HEK293 (cell line): ENCODE measurements at regions not wholly inside any gene's neighbourhood (a gene's known extent, or its start where the extent isn't known, plus 50 kb on each side); places are given as distances from the start of the nearest gene placed in this dataset.

Experiments
- CTCF ChIA-PET: fragments of 350-600 bp; formaldehyde crosslinking; extraction: SDS; loops from one replicate; lab custom pipeline; 2021; ENCODE audit warnings: antibody characterized with exemption; lab: Yijun Ruan, JAX
- POLR2A ChIA-PET: fragments of 300-600 bp; formaldehyde crosslinking; extraction: SDS; loops from one replicate; lab custom pipeline; 2020; ENCODE audit warnings: antibody characterized with exemption, inconsistent platforms; lab: Yijun Ruan, JAX
- H3K27ac ChIP-seq: fragments of 200-500 bp; sonication (Bioruptor generic); 2 replicates; pipeline ENCODE4 v1.5.1; 2014; ENCODE audit warnings: low read depth, low read length, control low read depth, inconsistent platforms; ENCODE audit errors: extremely low read depth
- H3K36me3 ChIP-seq, 2 experiments: fragments of 200-500 bp in 1 of 2; sonication (Bioruptor generic) in 1 of 2; 1 replicate in 1 of 2; 2 replicates in 1 of 2; pipeline ENCODE4 v1.5.1; 2014 to 2017; ENCODE audit warnings: inconsistent platforms in 2 of 2, low read length in 2 of 2; ENCODE audit not compliant: control insufficient read depth in 2 of 2, insufficient read depth in 1 of 2
- H3K4me1 ChIP-seq: fragments of 200-500 bp; sonication (Bioruptor generic); 2 replicates; pipeline ENCODE4 v1.5.1; 2014; ENCODE audit warnings: mild to moderate bottlenecking, low read length, inconsistent platforms; ENCODE audit not compliant: control insufficient read depth, insufficient read depth
- H3K4me3 ChIP-seq: 2 replicates; pipeline ENCODE4 v1.5.1; 2011; ENCODE audit warnings: low read depth, mild to moderate bottlenecking, control low read depth, low read length, moderate library complexity
- H3K9me3 ChIP-seq: fragments of 200-500 bp; sonication (Bioruptor generic); 2 replicates; pipeline ENCODE4 v1.5.1; 2014; ENCODE audit warnings: low read depth, low read length, inconsistent platforms; ENCODE audit not compliant: control insufficient read depth, insufficient read depth
- EGR2 ChIP-seq: fragments of 450-650 bp; formaldehyde crosslinking; IDR thresholded peaks from 2 replicates; pipeline ENCODE4 v1.5.1; 2016; ENCODE audit warnings: low read depth, missing biosample characterization, missing genetic modification characterization
- ELK4 ChIP-seq: IDR thresholded peaks from 2 replicates; pipeline ENCODE4 v1.6.1; 2011; ENCODE audit warnings: mild to moderate bottlenecking, low read depth, low read length, borderline replicate concordance
- HOXD13 ChIP-seq: sonication (generic); formaldehyde crosslinking; IDR thresholded peaks from 2 replicates; pipeline ENCODE4 v1.8.0; 2022; ENCODE audit warnings: missing genetic modification reagents, borderline replicate concordance
- RBAK ChIP-seq: fragments of 450-650 bp; formaldehyde crosslinking; IDR thresholded peaks from 2 replicates; pipeline ENCODE4 v1.5.1; 2016; ENCODE audit warnings: missing biosample characterization, missing genetic modification characterization
- REPIN1 ChIP-seq: fragments of 450-650 bp; formaldehyde crosslinking; IDR thresholded peaks from 2 replicates; pipeline ENCODE4 v1.5.1; 2017; ENCODE audit warnings: missing biosample characterization, missing genetic modification characterization, low read depth
- SCRT1 ChIP-seq: fragments of 450-650 bp; formaldehyde crosslinking; IDR thresholded peaks from 2 replicates; pipeline ENCODE4 v1.5.1; 2016; ENCODE audit warnings: missing biosample characterization, missing genetic modification characterization, borderline replicate concordance
- ZBTB20 ChIP-seq: fragments of 450-650 bp; formaldehyde crosslinking; IDR thresholded peaks from 2 replicates; pipeline ENCODE4 v1.5.1; 2016; ENCODE audit warnings: missing biosample characterization, missing genetic modification characterization
- ZBTB21 ChIP-seq: fragments of 450-650 bp; formaldehyde crosslinking; IDR thresholded peaks from 2 replicates; pipeline ENCODE4 v1.5.1; 2017; ENCODE audit warnings: missing biosample characterization, missing genetic modification characterization
- ZFHX2 ChIP-seq: fragments of 450-650 bp; formaldehyde crosslinking; conservative IDR thresholded peaks from 2 replicates; pipeline ENCODE4 v1.5.1; 2016; ENCODE audit warnings: missing biosample characterization, missing genetic modification characterization
- ZNF112 ChIP-seq: fragments of 450-650 bp; formaldehyde crosslinking; IDR thresholded peaks from 2 replicates; pipeline ENCODE4 v1.5.0; 2017; ENCODE audit warnings: missing biosample characterization, missing genetic modification characterization
- ZNF132 ChIP-seq: fragments of 450-650 bp; formaldehyde crosslinking; IDR thresholded peaks from 2 replicates; pipeline ENCODE4 v1.5.1; 2017; ENCODE audit warnings: missing biosample characterization, missing genetic modification characterization, borderline replicate concordance
- ZNF19 ChIP-seq: fragments of 450-650 bp; formaldehyde crosslinking; IDR thresholded peaks from 2 replicates; pipeline ENCODE4; 2016; ENCODE audit warnings: missing biosample characterization, missing genetic modification characterization, low read depth
- ZNF223 ChIP-seq: fragments of 450-650 bp; formaldehyde crosslinking; IDR thresholded peaks from 2 replicates; pipeline ENCODE4 v1.5.1; 2016; ENCODE audit warnings: missing biosample characterization, missing genetic modification characterization
- ZNF24 ChIP-seq: fragments of 450-650 bp; formaldehyde crosslinking; IDR thresholded peaks from 2 replicates; pipeline ENCODE4 v1.5.1; 2016; ENCODE audit warnings: missing biosample characterization, missing genetic modification characterization
- ZNF292 ChIP-seq: fragments of 450-650 bp; formaldehyde crosslinking; IDR thresholded peaks from 2 replicates; pipeline ENCODE4 v1.5.1; 2016; ENCODE audit warnings: low read depth, missing biosample characterization, missing genetic modification characterization, borderline replicate concordance
- ZNF366 ChIP-seq: fragments of 450-650 bp; formaldehyde crosslinking; conservative IDR thresholded peaks from 2 replicates; pipeline ENCODE4 v1.5.1; 2016; ENCODE audit warnings: missing biosample characterization, missing genetic modification characterization
- ZNF394 ChIP-seq: fragments of 450-650 bp; formaldehyde crosslinking; IDR thresholded peaks from 2 replicates; pipeline ENCODE4 v1.5.1; 2016; ENCODE audit warnings: missing biosample characterization, missing genetic modification characterization, mild to moderate bottlenecking, moderate library complexity, borderline replicate concordance
- ZNF423 ChIP-seq: fragments of 450-650 bp; formaldehyde crosslinking; IDR thresholded peaks from 2 replicates; pipeline ENCODE4 v1.5.1; 2016; ENCODE audit warnings: missing biosample characterization, missing genetic modification characterization
- ZNF501 ChIP-seq: fragments of 450-650 bp; formaldehyde crosslinking; IDR thresholded peaks from 2 replicates; pipeline ENCODE4 v1.5.1; 2016; ENCODE audit warnings: missing biosample characterization, missing genetic modification characterization
- ZNF544 ChIP-seq: fragments of 450-650 bp; formaldehyde crosslinking; IDR thresholded peaks from 2 replicates; pipeline ENCODE4 v1.5.0; 2017; ENCODE audit warnings: missing biosample characterization, missing genetic modification characterization
- ZNF558 ChIP-seq: fragments of 450-650 bp; formaldehyde crosslinking; IDR thresholded peaks from 2 replicates; pipeline ENCODE4 v1.5.1; 2016; ENCODE audit warnings: missing biosample characterization, missing genetic modification characterization
- ZNF580 ChIP-seq: fragments of 450-650 bp; formaldehyde crosslinking; IDR thresholded peaks from 2 replicates; pipeline ENCODE4 v1.5.1; 2016; ENCODE audit warnings: missing biosample characterization, missing genetic modification characterization
- ZNF785 ChIP-seq: fragments of 450-650 bp; formaldehyde crosslinking; IDR thresholded peaks from 2 replicates; pipeline ENCODE4 v1.5.1; 2016; ENCODE audit warnings: missing biosample characterization, missing genetic modification characterization
- ZNF791 ChIP-seq: fragments of 450-650 bp; formaldehyde crosslinking; IDR thresholded peaks from 2 replicates; pipeline ENCODE4 v1.5.1; 2016; ENCODE audit warnings: missing biosample characterization, missing genetic modification characterization
- TF ChIP-seq, protein P1 (sequence below): fragments of 450-650 bp; formaldehyde crosslinking; optimal IDR thresholded peaks from 2 replicates; pipeline ENCODE3; 2016; ENCODE audit warnings: missing biosample characterization, mild to moderate bottlenecking, missing genetic modification characterization
- TF ChIP-seq, protein P2 (sequence below): fragments of 450-650 bp; formaldehyde crosslinking; IDR thresholded peaks from 2 replicates; pipeline ENCODE4 v1.5.1; 2016; ENCODE audit warnings: missing biosample characterization, missing genetic modification characterization
- TF ChIP-seq, protein P3 (sequence below): fragments of 450-650 bp; formaldehyde crosslinking; IDR thresholded peaks from 2 replicates; pipeline ENCODE4 v1.5.1; 2017; ENCODE audit warnings: missing biosample characterization, mild to moderate bottlenecking, missing genetic modification characterization, moderate library complexity

DNA sequence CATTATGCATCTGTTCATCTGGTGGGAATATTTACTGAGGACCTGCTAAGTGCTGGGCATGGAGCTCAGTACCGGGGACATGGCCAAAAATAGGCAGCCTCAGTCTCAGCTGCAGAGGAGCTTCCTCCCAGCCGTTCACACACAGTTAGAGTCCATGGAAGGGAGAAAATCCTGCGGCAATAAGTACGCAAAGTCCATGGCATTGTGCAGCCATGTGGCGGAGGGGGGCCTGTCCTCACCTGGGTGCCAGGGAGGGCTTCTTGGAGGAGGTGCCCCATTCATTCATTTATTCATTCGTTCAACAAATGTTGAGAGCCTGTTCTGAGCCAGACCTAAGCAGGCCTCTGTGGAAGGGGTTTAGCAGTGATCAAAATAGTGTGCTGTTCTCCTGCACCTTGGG is 59.3 kb upstream of the ANO1 start:
- CTCF ChIA-PET, result no interaction called here
- POLR2A ChIA-PET, result no interaction called here
- no peak for TF ChIP-seq ZNF580
- H3K27ac ChIP-seq, result no peak overlapping the region
- no peaks in the 10 kb centered on the region for H3K9me3 ChIP-seq
- H3K4me1 ChIP-seq, result no peaks in the 10 kb centered on the region
- no peak overlapping the region for H3K4me3 ChIP-seq
- no peaks in the 10 kb centered on the region for H3K36me3 ChIP-seq

DNA sequence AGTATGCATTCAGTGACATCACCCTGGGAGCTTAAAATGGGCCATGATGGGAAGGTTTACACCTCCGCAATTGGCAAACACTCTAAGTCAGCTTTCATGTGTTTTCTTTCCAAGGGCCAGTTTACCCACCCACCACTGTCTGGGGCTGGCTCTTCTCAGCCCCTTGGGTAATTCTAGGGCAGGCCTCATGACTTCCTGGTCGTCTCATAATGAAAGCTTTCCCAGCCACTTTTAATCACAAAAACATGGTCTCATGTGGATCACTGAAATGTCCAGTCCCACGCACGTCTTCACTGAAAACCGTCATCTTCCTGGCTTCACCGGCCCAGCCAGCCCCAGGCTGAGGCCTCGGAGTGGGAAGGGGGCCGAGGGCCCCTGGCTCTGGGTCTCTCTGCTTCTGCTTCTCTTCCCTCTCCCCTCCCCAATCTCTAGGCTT is 58.5 kb upstream of the ANO1 start:
- no peak overlapping the region for H3K27ac ChIP-seq
- POLR2A ChIA-PET, result no interaction called here
- CTCF ChIA-PET, result no interaction called here

DNA sequence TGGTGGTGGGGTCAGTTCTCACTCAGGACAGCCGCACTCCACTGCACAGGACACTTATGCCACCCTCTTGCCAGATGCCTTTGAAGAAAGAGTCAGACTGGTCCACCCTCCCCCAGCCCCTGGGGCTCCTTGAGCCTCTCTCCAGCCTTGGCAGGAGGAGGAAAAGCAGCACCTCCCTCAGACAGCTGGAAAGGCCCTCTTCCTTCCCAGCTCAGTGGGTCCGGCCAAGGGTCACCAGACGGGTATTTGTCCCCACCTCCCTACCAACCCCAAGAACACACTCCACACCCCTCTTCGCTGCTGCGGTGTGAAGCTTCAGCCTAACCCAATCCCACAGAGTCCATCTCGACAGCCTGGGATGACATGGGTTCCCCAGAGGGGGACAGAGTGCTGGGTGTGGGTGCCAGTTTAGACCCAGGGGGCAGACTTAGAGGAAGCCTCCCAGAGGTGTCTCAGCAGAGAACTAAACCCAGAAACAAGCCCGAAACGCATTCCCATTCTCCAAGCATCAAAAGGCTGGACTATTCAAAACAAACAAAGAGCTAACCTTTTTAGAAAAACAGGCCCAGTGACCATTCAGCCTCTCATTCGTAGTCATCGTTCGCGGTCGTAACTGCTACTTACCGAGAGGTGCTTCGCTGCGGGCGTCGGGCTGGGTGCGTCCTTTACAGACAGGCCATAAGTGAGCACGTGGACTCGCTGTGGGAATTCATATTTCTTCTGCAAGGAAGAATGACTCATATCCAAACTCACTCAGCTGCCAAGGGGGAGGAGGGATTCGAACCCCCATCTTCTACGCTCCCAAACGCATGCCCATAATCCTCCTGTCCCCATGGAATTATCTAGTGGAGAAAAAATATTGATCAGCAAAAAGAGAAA is 57.5 kb upstream of the ANO1 start:
- ChIA-PET POLR2A (no interaction called here), CTCF (interaction anchor here (0.7 kb wide), 1 partner anchor 1478 kb away, joined by 3 read pairs; no protein-coding TSS in a partner anchor)
- no peak for TF ChIP-seq ELK4
- no peak for TF ChIP-seq ZNF558 (tag by site-specific recombination)
- no peak for TF ChIP-seq ZNF292 (tag by site-specific recombination)
- TF ChIP-seq ZBTB21, result no peak
- TF ChIP-seq HOXD13 (CRISPR knock-in tag), result no peak
- TF ChIP-seq ZBTB20 (tag by site-specific recombination), result no peak
- TF ChIP-seq ZNF394 (tag by site-specific recombination), result no peak
- no peak for TF ChIP-seq ZNF785
- TF ChIP-seq, protein P1, sequence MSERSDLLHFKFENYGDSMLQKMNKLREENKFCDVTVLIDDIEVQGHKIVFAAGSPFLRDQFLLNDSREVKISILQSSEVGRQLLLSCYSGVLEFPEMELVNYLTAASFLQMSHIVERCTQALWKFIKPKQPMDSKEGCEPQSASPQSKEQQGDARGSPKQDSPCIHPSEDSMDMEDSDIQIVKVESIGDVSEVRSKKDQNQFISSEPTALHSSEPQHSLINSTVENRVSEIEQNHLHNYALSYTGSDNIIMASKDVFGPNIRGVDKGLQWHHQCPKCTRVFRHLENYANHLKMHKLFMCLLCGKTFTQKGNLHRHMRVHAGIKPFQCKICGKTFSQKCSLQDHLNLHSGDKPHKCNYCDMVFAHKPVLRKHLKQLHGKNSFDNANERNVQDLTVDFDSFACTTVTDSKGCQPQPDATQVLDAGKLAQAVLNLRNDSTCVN (tag by site-specific recombination), result no peak
- no peak for TF ChIP-seq ZNF423
- TF ChIP-seq ZNF223, result no peak
- no peak for TF ChIP-seq ZNF19 (tag by site-specific recombination)
- TF ChIP-seq, protein P2, sequence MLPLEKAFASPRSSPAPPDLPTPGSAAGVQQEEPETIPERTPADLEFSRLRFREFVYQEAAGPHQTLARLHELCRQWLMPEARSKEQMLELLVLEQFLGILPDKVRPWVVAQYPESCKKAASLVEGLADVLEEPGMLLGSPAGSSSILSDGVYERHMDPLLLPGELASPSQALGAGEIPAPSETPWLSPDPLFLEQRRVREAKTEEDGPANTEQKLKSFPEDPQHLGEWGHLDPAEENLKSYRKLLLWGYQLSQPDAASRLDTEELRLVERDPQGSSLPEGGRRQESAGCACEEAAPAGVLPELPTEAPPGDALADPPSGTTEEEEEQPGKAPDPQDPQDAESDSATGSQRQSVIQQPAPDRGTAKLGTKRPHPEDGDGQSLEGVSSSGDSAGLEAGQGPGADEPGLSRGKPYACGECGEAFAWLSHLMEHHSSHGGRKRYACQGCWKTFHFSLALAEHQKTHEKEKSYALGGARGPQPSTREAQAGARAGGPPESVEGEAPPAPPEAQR (tag by site-specific recombination), result no peak
- no peak for TF ChIP-seq RBAK (tag by site-specific recombination)
- no peak for TF ChIP-seq EGR2 (tag by site-specific recombination)
- TF ChIP-seq ZNF501 (tag by site-specific recombination), result no peak
- TF ChIP-seq, protein P3, sequence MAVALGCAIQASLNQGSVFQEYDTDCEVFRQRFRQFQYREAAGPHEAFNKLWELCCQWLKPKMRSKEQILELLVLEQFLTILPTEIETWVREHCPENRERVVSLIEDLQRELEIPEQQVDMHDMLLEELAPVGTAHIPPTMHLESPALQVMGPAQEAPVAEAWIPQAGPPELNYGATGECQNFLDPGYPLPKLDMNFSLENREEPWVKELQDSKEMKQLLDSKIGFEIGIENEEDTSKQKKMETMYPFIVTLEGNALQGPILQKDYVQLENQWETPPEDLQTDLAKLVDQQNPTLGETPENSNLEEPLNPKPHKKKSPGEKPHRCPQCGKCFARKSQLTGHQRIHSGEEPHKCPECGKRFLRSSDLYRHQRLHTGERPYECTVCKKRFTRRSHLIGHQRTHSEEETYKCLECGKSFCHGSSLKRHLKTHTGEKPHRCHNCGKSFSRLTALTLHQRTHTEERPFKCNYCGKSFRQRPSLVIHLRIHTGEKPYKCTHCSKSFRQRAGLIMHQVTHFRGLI (tag by site-specific recombination), result no peak
- TF ChIP-seq SCRT1 (tag by site-specific recombination), result no peak
- TF ChIP-seq ZNF24 (tag by site-specific recombination), result no peak

More for the DNA sequence above, 58.5 kb upstream of the ANO1 start:
- TF ChIP-seq REPIN1 (tag by site-specific recombination) (no peak), ZNF112 (tag by site-specific recombination) (peak; percentile 51; the same call in 1 of the 2 replicates), ZNF544 (tag by site-specific recombination) (no peak), ZNF791 (tag by site-specific recombination) (no peak), ZFHX2 (tag by site-specific recombination) (0 out of 2 replicates have a peak, but pooled peaks have one; percentile 17), ZNF366 (tag by site-specific recombination) (no peak), ZNF132 (tag by site-specific recombination) (no peak)
- no peaks in the 10 kb centered on the region for H3K36me3 ChIP-seq
- no peaks in the 10 kb centered on the region for H3K4me1 ChIP-seq
- H3K4me3 ChIP-seq, result no peak overlapping the region
- H3K9me3 ChIP-seq, result no peaks in the 10 kb centered on the region

More for the DNA sequence above, 57.5 kb upstream of the ANO1 start:
- H3K36me3 ChIP-seq, result no peaks in the 10 kb centered on the region
- no peak overlapping the region for H3K27ac ChIP-seq
- no peaks in the 10 kb centered on the region for H3K9me3 ChIP-seq
- H3K4me3 ChIP-seq, result no peak overlapping the region
- no peaks in the 10 kb centered on the region for H3K4me1 ChIP-seq
